ENCODE measurements at regions not wholly inside any gene's neighbourhood (a gene's known extent, or its start where the extent isn't known, plus 50 kb on each side); places are given as distances from the start of the nearest gene placed in this dataset.
"Not testable (repeated sequence)": the region's sequence is repeated elsewhere in the genome, so short reads cannot be mapped to it uniquely, and the experiment has no call there.

DNA sequence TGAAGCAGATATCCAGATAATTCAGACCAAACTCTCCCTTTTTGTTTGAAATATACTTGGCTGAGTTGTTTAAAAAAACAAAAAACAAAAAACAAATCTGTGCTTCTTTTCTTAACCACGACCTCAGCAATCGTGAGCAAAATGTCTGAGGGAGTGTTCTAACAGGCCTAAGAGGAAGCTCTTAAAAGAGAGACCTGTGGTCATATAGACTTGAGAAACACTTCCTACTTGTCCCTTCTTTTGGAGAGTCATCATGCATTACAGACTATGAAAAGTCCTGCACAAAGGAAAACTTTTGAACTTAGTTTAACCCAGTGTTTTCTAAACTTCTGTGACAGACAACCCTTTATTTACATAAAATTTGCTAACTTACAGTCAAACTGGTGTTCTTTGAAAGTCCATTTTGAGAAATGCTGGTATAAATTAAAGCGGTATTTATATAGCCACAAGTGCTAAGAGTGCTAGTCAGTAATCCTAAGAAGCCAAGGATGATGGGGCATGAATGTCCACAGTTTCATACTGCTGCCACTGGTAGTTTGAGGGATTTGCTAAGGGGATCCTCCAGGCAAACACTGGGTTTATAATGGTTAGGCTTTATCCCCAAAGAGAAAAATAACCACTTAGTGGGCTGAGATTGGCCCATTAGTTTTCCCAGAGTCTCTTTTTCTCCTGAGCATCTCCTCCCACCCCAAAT, 199.8 kb downstream of the LRRC70 start:
- H3K27ac ChIP-seq (ENCODE audit: low read length) = peak overlapping the region; percentile 8; the same call in 1 of the 2 replicates
- peaks cover 32% of the 10 kb centered on the region for H3K4me1 ChIP-seq (ENCODE audit: low read length)
- no peaks in the 10 kb centered on the region for H4K20me1 ChIP-seq (ENCODE audit: insufficient read depth, low read length)
- no peaks in the 10 kb centered on the region for H3K79me2 ChIP-seq (ENCODE audit: low read length)
- no peaks in the 10 kb centered on the region for H3K36me3 ChIP-seq (replicated peaks; ENCODE audit: insufficient read depth, low read length)
- TF ChIP-seq EZH2 (optimal IDR thresholded peaks at IDR 0.05; ENCODE audit: low read depth, low read length) = no peak
- no peak for TF ChIP-seq EZH2phosphoT487 (IDR thresholded peaks at IDR 0.05; ENCODE audit: low read length)
- TF ChIP-seq CTCF (IDR thresholded peaks at IDR 0.05; ENCODE audit: low read length) = no peak
- H3K9me2 ChIP-seq (replicated peaks; ENCODE audit: insufficient read depth, low read length) = no peaks in the 10 kb centered on the region
- H3K9ac ChIP-seq (ENCODE audit: low read length) = no peak overlapping the region
- H3K9me3 ChIP-seq (replicated peaks; ENCODE audit: insufficient read depth, low read length) = no peaks in the 10 kb centered on the region
- H2AFZ ChIP-seq (ENCODE audit: low read length) = peak overlapping the region; percentile 40
- H3K4me2 ChIP-seq (ENCODE audit: low read depth, low read length) = peak overlapping the region; percentile 35; the same call in 1 of the 2 replicates
- H3K4me3 ChIP-seq (ENCODE audit: low read length) = no peak overlapping the region
- no peaks in the 10 kb centered on the region for H3K27me3 ChIP-seq (replicated peaks; ENCODE audit: insufficient read depth, low read length)
- DNase-seq = peak; percentile 52
- peaks cover 12% of the 10 kb centered on the region for H3F3A ChIP-seq (ENCODE audit: insufficient read depth, low read length)

DNA sequence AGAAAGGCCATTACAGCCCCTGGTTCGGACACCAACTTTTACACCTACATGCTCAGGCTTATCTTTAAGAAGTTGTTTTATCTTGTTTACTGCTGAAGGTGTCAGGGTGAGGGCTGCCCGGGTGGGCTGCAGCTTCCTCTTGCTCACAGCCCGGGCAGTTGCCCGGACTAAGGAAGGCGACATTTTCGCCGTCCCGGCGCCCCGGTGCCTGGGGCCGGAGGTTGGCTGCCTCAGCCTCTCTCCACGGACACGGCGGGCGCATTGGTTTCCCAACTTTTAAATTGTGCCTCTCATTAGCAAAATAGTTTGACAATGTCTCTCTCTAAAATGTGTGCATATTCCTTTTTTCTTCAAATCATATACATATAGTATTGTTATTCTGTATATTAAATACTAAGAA, 198.5 kb downstream of the LRRC70 start:
- not testable (repeated sequence) for H3K4me3 ChIP-seq (ENCODE audit: low read length); H3K27ac ChIP-seq (ENCODE audit: low read length); H3K9me3 ChIP-seq (replicated peaks; ENCODE audit: insufficient read depth, low read length); H3K36me3 ChIP-seq (replicated peaks; ENCODE audit: insufficient read depth, low read length); H3K9ac ChIP-seq (ENCODE audit: low read length); H3K27me3 ChIP-seq (replicated peaks; ENCODE audit: insufficient read depth, low read length); H3K79me2 ChIP-seq (ENCODE audit: low read length); H4K20me1 ChIP-seq (ENCODE audit: insufficient read depth, low read length); H3F3A ChIP-seq (ENCODE audit: insufficient read depth, low read length); DNase-seq; H3K4me2 ChIP-seq (ENCODE audit: low read depth, low read length); H2AFZ ChIP-seq (ENCODE audit: low read length); H3K9me2 ChIP-seq (replicated peaks; ENCODE audit: insufficient read depth, low read length)
- H3K4me1 ChIP-seq (ENCODE audit: low read length) = peaks cover 28% of the 10 kb centered on the region

DNA sequence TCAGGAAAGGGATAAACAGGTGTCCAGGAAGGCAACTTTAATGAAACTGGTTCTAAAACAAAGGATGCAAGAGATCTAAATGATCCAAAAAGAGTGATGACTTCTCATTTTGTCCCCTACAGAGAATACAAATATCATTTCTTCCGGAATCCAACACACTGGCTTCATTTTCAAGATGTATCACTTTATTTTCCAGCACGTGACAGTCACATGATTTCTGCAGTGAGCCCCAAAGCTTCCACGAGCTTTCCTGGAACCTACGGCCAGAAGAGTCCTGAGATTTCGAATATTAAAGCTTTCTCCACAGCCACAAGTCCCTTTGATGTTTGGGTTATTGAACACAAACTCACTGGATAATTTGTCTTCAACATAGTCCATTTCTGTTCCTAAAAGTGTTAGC, 198.0 kb downstream of the LRRC70 start:
- H3K27me3 ChIP-seq (replicated peaks; ENCODE audit: insufficient read depth, low read length); H3K27ac ChIP-seq (ENCODE audit: low read length); H3F3A ChIP-seq (ENCODE audit: insufficient read depth, low read length); DNase-seq; H4K20me1 ChIP-seq (ENCODE audit: insufficient read depth, low read length); H3K4me3 ChIP-seq (ENCODE audit: low read length); H3K36me3 ChIP-seq (replicated peaks; ENCODE audit: insufficient read depth, low read length); H3K9ac ChIP-seq (ENCODE audit: low read length); H3K79me2 ChIP-seq (ENCODE audit: low read length); H3K9me2 ChIP-seq (replicated peaks; ENCODE audit: insufficient read depth, low read length); H3K4me2 ChIP-seq (ENCODE audit: low read depth, low read length); H2AFZ ChIP-seq (ENCODE audit: low read length); H3K9me3 ChIP-seq (replicated peaks; ENCODE audit: insufficient read depth, low read length): not testable (repeated sequence)
- peaks cover 32% of the 10 kb centered on the region for H3K4me1 ChIP-seq (ENCODE audit: low read length)

- Histone ChIP-seq H2AFZ (ENCODE audit: low read length) (peak overlapping the region; percentile 12; the same call in 1 of the 2 replicates), H3K36me3 (replicated peaks; ENCODE audit: insufficient read depth, low read length) (no peaks in the 10 kb centered on the region), H4K20me1 (ENCODE audit: insufficient read depth, low read length) (no peaks in the 10 kb centered on the region), H3K4me3 (ENCODE audit: low read length) (no peak overlapping the region), H3K4me2 (ENCODE audit: low read depth, low read length) (no peak overlapping the region), H3K9me2 (replicated peaks; ENCODE audit: insufficient read depth, low read length) (no peaks in the 10 kb centered on the region), H3K27me3 (replicated peaks; ENCODE audit: insufficient read depth, low read length) (no peaks in the 10 kb centered on the region), H3F3A (ENCODE audit: insufficient read depth, low read length) (0 out of 2 replicates have a peak, but pooled peaks cover 4% of the 10 kb centered on the region), H3K9me3 (replicated peaks; ENCODE audit: insufficient read depth, low read length) (no peaks in the 10 kb centered on the region), H3K9ac (ENCODE audit: low read length) (no peak overlapping the region), H3K4me1 (ENCODE audit: low read length) (peaks cover 27% of the 10 kb centered on the region), H3K79me2 (ENCODE audit: low read length) (no peaks in the 10 kb centered on the region), H3K27ac (ENCODE audit: low read length) (no peak overlapping the region)
- DNase-seq = no peak
- TF ChIP-seq CTCF (IDR thresholded peaks at IDR 0.05; ENCODE audit: low read length) (no peak), EZH2phosphoT487 (IDR thresholded peaks at IDR 0.05; ENCODE audit: low read length) (no peak), EZH2 (optimal IDR thresholded peaks at IDR 0.05; ENCODE audit: low read depth, low read length) (no peak)
Observed at GRCh38 chr5:62773460-62773859, 194.8 kb downstream of the LRRC70 start.
